ENCODE measurements at regions not wholly inside any gene's neighbourhood (a gene's known extent, or its start where the extent isn't known, plus 50 kb on each side); places are given as distances from the start of the nearest gene placed in this dataset.

DNA sequence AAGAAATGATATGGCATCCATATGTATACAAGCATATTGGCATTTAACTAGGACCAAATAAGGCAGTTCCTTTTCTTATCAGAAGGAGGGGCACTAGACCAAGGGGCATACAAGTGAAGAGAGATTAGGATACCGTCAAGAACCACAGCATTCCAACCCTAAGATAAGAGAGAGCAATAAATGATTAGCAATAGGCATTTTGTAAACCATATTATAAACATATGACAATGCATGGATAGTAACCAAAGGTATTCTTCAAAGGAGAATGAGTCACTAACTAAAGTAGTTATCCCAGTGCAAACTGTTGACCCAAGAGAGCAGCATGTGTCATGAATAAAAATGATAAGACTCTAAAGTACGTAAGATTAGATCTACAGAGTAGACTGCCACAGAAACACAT lies 500.9 kb upstream of the HTR2A start:
- no peak for DNase-seq (ENCODE audit: low read depth in 4 of 6, low spot score in 6 of 6)
- WGBS (ENCODE audit: insufficient coverage) = no CpG with 5 or more reads among the region's 2 CpGs
- H3K36me3 ChIP-seq (ENCODE audit: control insufficient read depth, insufficient read depth, low read length) = no peaks in the 10 kb centered on the region
- no peak overlapping the region for H3K27ac ChIP-seq (ENCODE audit: low read depth, low read length)
- no peaks in the 10 kb centered on the region for H3K27me3 ChIP-seq (ENCODE audit: control insufficient read depth, insufficient read depth, low read length)
- H3K9me3 ChIP-seq (ENCODE audit: control insufficient read depth, insufficient read depth, low read length) = no peaks in the 10 kb centered on the region
- H3K4me3 ChIP-seq (ENCODE audit: low read depth, low read length) = no peak overlapping the region
- H3K4me1 ChIP-seq (ENCODE audit: control insufficient read depth, insufficient read depth, low read length) = no peaks in the 10 kb centered on the region

DNA sequence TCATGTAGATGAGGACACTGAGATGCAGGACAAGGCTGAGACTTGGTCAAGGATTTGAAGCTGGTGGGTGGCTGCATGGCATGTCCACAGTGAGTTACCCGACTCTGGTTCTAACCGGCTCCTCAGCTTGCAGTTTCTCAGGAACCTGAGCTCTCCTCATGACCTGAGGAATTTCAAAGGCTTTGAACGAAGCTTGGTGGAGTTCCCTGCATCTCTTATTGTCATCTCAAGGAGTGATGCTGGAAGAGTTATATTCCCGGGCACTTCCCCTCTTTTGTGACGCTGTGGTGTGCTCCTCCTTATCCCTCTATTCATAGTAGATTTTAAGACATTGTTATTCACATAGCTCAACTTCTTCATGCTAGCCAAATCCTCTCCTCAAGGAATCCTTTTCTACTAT lies 500.1 kb upstream of the HTR2A start:
- H3K4me1 ChIP-seq (ENCODE audit: control insufficient read depth, insufficient read depth, low read length) = no peaks in the 10 kb centered on the region
- no peak overlapping the region for H3K4me3 ChIP-seq (ENCODE audit: low read depth, low read length)
- DNase-seq (ENCODE audit: low read depth in 4 of 6, low spot score in 6 of 6) = no peak
- H3K36me3 ChIP-seq (ENCODE audit: control insufficient read depth, insufficient read depth, low read length) = no peaks in the 10 kb centered on the region
- 92% methylated on average over 2 of the region's 5 CpGs for WGBS (ENCODE audit: insufficient coverage)
- H3K27ac ChIP-seq (ENCODE audit: low read depth, low read length) = no peak overlapping the region
- peaks cover under 1% of the 10 kb centered on the region for H3K9me3 ChIP-seq (ENCODE audit: control insufficient read depth, insufficient read depth, low read length)
- H3K27me3 ChIP-seq (ENCODE audit: control insufficient read depth, insufficient read depth, low read length) = no peaks in the 10 kb centered on the region

DNA sequence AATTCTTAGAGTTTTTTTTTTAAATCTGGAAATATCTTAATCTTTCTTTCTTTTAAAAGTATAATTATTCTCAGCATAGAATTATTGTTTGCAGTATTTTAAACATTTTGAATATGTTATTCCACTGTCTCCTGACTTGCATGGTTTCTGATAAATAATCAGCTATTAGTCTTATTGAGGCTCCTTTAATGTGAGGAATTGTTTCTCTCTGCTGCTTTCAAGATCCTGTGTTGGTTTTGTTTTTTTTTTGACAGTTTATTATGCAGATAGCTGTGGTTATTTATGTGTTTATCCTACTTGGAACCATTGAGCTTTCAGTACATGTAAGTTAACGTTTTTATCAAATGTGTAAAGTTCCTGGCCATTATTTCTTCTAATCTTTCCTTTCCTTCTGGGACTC lies 477.9 kb upstream of the HTR2A start:
- WGBS (ENCODE audit: insufficient coverage) = no CpG with 5 or more reads among the region's 1 CpG
- Histone ChIP-seq H3K4me3 (ENCODE audit: low read depth, low read length) (no peak overlapping the region), H3K27ac (ENCODE audit: low read depth, low read length) (no peak overlapping the region), H3K9me3 (ENCODE audit: control insufficient read depth, insufficient read depth, low read length) (peaks cover 5% of the 10 kb centered on the region), H3K4me1 (ENCODE audit: control insufficient read depth, insufficient read depth, low read length) (no peaks in the 10 kb centered on the region), H3K27me3 (ENCODE audit: control insufficient read depth, insufficient read depth, low read length) (no peaks in the 10 kb centered on the region), H3K36me3 (ENCODE audit: control insufficient read depth, insufficient read depth, low read length) (no peaks in the 10 kb centered on the region)
- DNase-seq (ENCODE audit: low read depth in 4 of 6, low spot score in 6 of 6) = no peak

DNA sequence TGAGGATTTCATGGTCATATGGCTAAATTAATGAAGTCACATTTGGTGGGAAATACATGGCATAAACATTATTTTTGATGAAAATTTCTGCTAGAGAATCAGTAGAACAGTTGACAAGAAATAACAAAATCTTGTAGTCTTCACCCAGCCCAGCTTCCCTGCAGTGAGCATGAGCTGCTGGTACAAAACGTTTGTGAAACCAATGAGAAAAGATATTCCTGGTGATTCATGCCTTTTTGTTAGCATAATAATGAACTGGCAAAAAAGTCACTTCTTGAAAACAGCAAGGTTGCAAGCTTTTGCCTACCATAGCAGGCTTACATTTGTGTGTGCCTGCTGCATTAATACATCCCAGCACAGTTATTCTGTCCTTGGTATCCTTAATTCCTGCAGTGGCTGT lies 475.9 kb upstream of the HTR2A start:
- Histone ChIP-seq H3K27me3 (ENCODE audit: control insufficient read depth, insufficient read depth, low read length) (no peaks in the 10 kb centered on the region), H3K4me1 (ENCODE audit: control insufficient read depth, insufficient read depth, low read length) (no peaks in the 10 kb centered on the region), H3K9me3 (ENCODE audit: control insufficient read depth, insufficient read depth, low read length) (peaks cover 9% of the 10 kb centered on the region), H3K27ac (ENCODE audit: low read depth, low read length) (no peak overlapping the region), H3K4me3 (ENCODE audit: low read depth, low read length) (no peak overlapping the region), H3K36me3 (ENCODE audit: control insufficient read depth, insufficient read depth, low read length) (no peaks in the 10 kb centered on the region)
- WGBS (ENCODE audit: insufficient coverage) = 0% methylated on average over 1 of the region's 1 CpG
- DNase-seq (ENCODE audit: low read depth in 4 of 6, low spot score in 6 of 6) = no peak

DNA sequence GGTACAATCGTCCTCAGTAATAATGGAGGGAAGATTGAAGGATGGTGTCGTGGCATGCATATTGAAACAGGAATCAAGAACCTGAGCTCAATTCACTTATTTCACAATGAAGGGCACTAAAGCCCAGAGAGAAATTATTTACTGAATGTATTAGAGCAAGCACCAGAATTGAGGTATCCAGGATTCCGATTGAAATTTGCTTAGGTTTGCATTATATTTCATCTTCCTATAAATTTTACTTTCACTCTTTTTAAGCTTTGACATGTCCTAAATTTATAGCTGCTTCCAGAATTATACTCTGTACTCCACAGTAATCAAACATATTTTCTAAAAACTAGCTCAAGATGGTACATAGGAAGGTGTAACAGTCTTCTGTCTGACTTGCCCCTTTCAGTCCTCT lies 454.9 kb upstream of the HTR2A start:
- Histone ChIP-seq H3K4me3 (ENCODE audit: low read depth, low read length) (no peak overlapping the region), H3K27ac (ENCODE audit: low read depth, low read length) (no peak overlapping the region), H3K36me3 (ENCODE audit: control insufficient read depth, insufficient read depth, low read length) (no peaks in the 10 kb centered on the region), H3K27me3 (ENCODE audit: control insufficient read depth, insufficient read depth, low read length) (no peaks in the 10 kb centered on the region), H3K4me1 (ENCODE audit: control insufficient read depth, insufficient read depth, low read length) (no peaks in the 10 kb centered on the region), H3K9me3 (ENCODE audit: control insufficient read depth, insufficient read depth, low read length) (no peaks in the 10 kb centered on the region)
- WGBS (ENCODE audit: insufficient coverage) = 60% methylated on average over 1 of the region's 3 CpGs
- no peak for DNase-seq (ENCODE audit: low read depth in 4 of 6, low spot score in 6 of 6)

DNA sequence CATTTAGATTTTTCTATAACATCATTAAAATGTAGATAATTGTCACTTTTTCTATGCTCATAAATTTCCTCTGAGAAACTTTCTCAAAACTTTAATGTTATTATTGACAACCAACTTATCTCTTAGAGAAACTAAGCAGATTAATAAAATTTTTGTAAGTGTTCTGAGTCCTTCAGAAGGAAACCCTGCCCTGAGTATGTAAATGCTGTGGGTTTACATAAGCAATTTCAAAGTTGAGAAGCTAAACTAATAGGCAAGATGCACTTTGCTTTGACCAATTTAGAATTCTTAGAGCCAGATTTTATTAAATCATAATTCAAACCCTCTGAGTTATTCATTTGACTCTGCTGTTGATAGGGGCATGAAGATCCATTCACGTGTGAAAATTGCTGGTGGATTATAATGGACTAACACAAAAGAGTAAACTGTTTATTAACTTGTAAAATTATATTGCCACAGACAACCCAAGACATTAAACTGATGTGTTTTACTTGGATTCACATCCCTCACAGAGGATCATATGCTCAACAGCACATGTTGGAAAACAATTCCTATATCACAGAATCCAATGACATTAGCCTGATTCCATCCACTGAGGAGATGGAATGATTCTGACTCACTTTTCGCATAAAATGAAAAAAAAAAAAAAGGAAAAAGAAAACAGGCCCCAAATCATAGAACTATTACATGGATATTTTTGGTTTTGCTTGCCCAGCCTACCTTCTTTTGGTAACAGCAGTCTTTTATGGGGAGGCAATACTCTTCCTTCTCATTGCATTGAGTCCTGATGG lies 453.7 kb upstream of the HTR2A start:
- no peaks in the 10 kb centered on the region for H3K27me3 ChIP-seq (ENCODE audit: control insufficient read depth, insufficient read depth, low read length)
- no CpG with 5 or more reads among the region's 2 CpGs for WGBS (ENCODE audit: insufficient coverage)
- no peak overlapping the region for H3K27ac ChIP-seq (ENCODE audit: low read depth, low read length)
- no peaks in the 10 kb centered on the region for H3K4me1 ChIP-seq (ENCODE audit: control insufficient read depth, insufficient read depth, low read length)
- no peak overlapping the region for H3K4me3 ChIP-seq (ENCODE audit: low read depth, low read length)
- no peaks in the 10 kb centered on the region for H3K9me3 ChIP-seq (ENCODE audit: control insufficient read depth, insufficient read depth, low read length)
- no peak for DNase-seq (ENCODE audit: low read depth in 4 of 6, low spot score in 6 of 6)
- no peaks in the 10 kb centered on the region for H3K36me3 ChIP-seq (ENCODE audit: control insufficient read depth, insufficient read depth, low read length)

DNA sequence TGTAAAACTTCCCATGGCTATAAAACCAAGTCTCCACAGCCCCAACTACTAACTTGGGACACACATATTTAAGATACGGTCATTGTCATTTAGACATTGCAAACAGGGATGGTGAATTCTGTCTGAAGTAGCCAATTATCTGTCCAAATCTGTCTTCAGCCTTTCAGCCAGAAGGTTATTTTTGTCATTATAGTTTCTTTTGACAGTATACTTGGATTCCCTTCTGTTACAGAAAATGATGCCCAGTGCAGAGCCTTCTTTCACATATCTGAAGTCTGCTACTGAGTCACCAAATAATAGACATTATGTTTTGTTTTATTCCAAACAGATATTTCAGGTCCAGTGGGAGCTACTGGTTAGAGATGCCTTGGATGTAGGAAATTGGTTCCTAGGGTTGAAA lies 452.4 kb upstream of the HTR2A start:
- Histone ChIP-seq H3K36me3 (ENCODE audit: control insufficient read depth, insufficient read depth, low read length) (no peaks in the 10 kb centered on the region), H3K4me3 (ENCODE audit: low read depth, low read length) (no peak overlapping the region), H3K9me3 (ENCODE audit: control insufficient read depth, insufficient read depth, low read length) (no peaks in the 10 kb centered on the region), H3K4me1 (ENCODE audit: control insufficient read depth, insufficient read depth, low read length) (no peaks in the 10 kb centered on the region), H3K27me3 (ENCODE audit: control insufficient read depth, insufficient read depth, low read length) (no peaks in the 10 kb centered on the region), H3K27ac (ENCODE audit: low read depth, low read length) (no peak overlapping the region)
- no CpG with 5 or more reads among the region's 1 CpG for WGBS (ENCODE audit: insufficient coverage)
- peak in 1 of 6 donors; percentile 67 for DNase-seq (ENCODE audit: low read depth in 4 of 6, low spot score in 6 of 6)

DNA sequence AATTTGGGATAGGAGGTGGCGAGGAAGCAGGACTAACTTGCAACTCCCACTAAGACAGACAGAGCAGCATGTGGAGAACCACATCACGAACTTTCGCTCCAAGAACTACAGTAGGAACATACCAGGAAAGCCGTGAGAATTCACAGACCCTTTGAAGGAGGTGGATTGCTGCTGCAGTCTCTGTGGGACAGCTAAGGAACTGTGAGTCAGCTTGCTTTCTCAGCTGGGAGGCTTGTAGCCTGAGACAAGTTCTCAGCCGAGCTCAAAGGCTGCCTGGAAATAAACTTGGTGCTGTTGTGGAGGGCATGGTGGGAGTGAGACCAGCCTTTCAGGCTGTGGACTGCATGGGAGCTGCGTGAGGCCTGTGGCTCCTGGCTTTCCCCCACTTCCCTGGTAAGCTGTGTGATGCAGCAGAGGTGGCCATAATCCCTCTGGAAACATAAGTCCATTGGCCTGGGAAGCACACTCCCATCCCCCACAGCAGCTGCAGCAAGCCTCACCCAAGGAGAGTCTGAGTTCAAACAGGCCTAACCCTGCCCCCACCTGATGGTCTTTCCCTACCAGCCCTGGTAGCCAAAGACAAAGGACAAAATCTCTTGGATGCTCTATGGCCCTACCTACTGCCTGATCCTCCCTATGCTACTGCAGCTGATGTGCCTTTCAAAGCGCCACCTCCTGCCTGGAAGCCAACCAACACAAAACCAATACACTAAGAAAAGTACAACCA lies 441.1 kb upstream of the HTR2A start:
- Histone ChIP-seq H3K9me3 (ENCODE audit: control insufficient read depth, insufficient read depth, low read length) (peaks cover 3% of the 10 kb centered on the region), H3K27ac (ENCODE audit: low read depth, low read length) (no peak overlapping the region), H3K36me3 (ENCODE audit: control insufficient read depth, insufficient read depth, low read length) (no peaks in the 10 kb centered on the region), H3K4me3 (ENCODE audit: low read depth, low read length) (no peak overlapping the region), H3K27me3 (ENCODE audit: control insufficient read depth, insufficient read depth, low read length) (no peaks in the 10 kb centered on the region), H3K4me1 (ENCODE audit: control insufficient read depth, insufficient read depth, low read length) (no peaks in the 10 kb centered on the region)
- 79% methylated on average over 3 of the region's 7 CpGs for WGBS (ENCODE audit: insufficient coverage)
- peak in 1 of 6 donors; percentile 22 for DNase-seq (ENCODE audit: low read depth in 4 of 6, low spot score in 6 of 6)

DNA sequence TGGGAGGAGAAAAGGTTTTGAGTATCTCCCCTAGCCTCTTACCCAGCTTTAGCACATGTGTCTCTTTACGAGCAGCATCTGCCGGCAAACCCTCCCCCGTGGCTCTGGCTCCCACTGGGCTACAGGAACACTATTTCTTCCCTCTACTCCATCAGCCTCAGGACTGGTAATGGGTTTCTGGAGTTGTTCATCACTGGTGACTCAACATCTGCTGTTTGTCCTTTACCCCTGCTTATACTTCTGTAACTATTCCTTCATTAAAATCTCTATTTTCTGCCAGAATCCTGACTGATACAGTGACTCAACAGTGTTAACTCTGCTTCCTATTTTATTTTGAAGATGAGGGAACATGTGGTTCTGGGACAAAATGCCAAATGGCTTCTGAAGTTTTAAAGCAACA lies 437.3 kb upstream of the HTR2A start:
- DNase-seq (ENCODE audit: low read depth in 4 of 6, low spot score in 6 of 6) = peak in 3 of 6 donors; percentile 1 to 49 (median 7)
- WGBS (ENCODE audit: insufficient coverage) = no CpG with 5 or more reads among the region's 3 CpGs
- Histone ChIP-seq H3K4me1 (ENCODE audit: control insufficient read depth, insufficient read depth, low read length) (no peaks in the 10 kb centered on the region), H3K36me3 (ENCODE audit: control insufficient read depth, insufficient read depth, low read length) (no peaks in the 10 kb centered on the region), H3K4me3 (ENCODE audit: low read depth, low read length) (no peak overlapping the region), H3K27ac (ENCODE audit: low read depth, low read length) (no peak overlapping the region), H3K9me3 (ENCODE audit: control insufficient read depth, insufficient read depth, low read length) (no peaks in the 10 kb centered on the region), H3K27me3 (ENCODE audit: control insufficient read depth, insufficient read depth, low read length) (no peaks in the 10 kb centered on the region)

DNA sequence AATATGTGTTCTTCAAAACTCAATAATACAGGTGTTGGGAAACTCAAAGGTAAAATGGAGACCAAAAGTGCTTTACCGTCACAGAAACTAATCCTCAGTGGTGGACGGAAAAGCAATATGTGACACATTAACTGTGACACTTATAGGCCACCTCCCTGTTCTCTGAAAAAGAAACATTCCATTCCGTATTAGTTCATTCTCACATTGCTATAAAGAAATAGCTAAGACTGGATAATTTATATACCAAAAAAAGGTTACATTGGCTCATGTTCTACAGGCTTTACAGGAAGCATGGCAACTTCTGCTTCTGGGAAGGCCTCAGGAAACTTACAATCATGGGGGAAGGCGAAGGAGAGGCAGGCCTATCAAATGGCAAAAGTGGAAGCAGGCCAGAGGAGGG lies 435.3 kb upstream of the HTR2A start:
- no peak for DNase-seq (ENCODE audit: low read depth in 4 of 6, low spot score in 6 of 6)
- WGBS (ENCODE audit: insufficient coverage) = 83% methylated on average over 3 of the region's 4 CpGs
- Histone ChIP-seq H3K4me1 (ENCODE audit: control insufficient read depth, insufficient read depth, low read length) (no peaks in the 10 kb centered on the region), H3K36me3 (ENCODE audit: control insufficient read depth, insufficient read depth, low read length) (no peaks in the 10 kb centered on the region), H3K27me3 (ENCODE audit: control insufficient read depth, insufficient read depth, low read length) (no peaks in the 10 kb centered on the region), H3K9me3 (ENCODE audit: control insufficient read depth, insufficient read depth, low read length) (no peaks in the 10 kb centered on the region), H3K27ac (ENCODE audit: low read depth, low read length) (no peak overlapping the region), H3K4me3 (ENCODE audit: low read depth, low read length) (no peak overlapping the region)
